DMS 273 (cell line): ENCODE measurements at regions not wholly inside any gene's neighbourhood (a gene's known extent, or its start where the extent isn't known, plus 50 kb on each side); places are given as distances from the start of the nearest gene placed in this dataset.
"Not testable (repeated sequence)": the region's sequence is repeated elsewhere in the genome, so short reads cannot be mapped to it uniquely, and the experiment has no call there.

ENCODE experiments used
- DNase-seq: peaks from one replicate; lab custom pipeline; 2025; ENCODE audit not compliant: unreplicated experiment; lab: John Stamatoyannopoulos, UW

DNA sequence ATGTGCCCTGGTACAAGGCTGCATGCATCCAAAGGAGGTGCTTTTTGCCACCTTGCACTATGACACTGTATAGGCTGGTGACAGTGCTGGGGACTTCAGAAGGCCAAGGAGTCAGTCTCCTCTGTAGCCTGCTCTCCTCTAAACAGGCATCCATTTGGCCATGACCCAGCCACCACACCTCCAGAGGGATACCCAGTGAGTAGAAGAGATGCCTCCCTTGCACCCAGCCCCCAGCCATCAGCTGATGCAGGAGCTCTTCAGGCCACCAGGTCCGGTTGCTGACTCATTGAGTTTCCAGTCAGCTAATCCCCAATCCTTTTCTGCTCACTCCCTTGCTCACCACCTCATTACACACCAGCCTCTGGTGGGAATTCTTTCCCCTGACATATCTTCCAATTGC, 99.8 kb downstream of the PJA1 start:
- peak; percentile 55 for DNase-seq

DNA sequence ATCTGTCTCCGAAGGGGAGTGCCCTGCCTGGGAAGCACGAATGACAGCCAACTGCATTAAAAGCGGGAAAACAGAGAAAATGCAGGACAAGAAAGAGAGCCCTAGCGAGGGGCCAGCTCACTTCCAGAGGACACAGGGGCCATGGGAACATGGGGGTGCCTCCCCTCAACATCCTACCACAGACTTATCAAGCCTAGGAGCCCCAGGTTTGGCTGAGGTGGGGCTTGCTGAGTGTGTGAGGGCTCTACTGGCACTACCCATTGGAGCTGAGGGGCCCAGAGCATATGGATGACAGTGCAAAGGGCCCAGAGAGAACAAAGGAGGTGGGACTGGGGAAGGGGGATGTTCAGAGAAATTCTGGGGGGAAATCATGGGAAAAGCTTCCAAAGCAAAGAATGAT, 101.8 kb downstream of the PJA1 start:
- no peak for DNase-seq

DNA sequence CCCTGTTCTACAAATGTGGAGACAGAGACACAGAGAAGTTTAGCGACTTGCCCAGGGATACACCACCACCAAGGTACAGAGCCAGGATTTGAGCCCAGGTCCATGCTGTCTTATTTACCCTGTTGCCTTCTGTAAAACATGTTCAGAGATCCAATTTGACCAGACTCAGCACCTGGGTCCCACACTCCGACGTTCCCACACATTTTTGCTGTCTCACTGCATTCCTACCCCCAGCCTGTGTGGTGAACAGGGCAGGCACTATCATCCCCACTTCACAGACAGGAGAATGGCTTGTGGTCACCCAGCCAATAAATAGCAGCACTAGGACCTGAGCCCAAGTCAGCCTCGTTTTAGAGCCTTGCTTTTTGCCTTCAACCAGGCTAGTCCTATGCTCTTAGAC, 102.8 kb downstream of the PJA1 start:
- DNase-seq: no peak

DNA sequence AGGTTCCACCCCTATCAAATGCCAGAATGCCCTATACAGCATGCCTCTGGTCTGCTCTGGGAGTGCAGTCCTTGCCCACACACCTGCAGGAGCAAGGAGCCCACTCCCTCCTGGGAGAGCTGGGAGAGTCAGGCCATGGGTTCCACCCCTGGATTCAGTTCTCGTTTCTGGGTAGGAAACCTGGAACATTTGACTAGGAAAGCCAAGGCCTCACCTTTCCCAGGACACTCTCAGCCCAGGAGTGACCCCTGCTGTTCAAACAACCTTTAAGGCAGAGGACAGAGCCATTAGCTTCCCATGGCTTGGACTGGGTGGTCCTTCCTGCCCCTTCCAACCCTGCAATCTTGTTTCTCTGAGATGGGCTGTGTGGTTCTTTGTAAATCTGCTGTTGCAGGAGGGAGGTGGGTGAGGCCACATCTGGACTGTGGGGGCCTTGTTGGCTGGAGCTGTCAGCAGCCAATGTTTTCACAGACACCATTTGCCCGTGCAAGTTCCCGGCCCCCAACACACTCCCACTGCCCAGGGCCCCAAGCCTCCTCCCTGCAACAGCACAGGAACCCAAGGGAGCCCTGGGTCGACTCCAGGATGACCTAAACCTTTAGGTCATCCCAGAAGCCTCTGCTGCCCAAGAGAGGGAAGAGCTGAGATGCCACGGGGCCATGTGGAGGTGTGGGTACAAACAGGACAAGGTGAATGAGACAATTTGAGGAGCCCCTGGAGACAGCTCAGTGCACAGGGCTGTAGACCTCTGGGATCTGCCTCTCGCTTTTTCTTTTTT, 104.4 kb downstream of the PJA1 start:
- peak; percentile 33 for DNase-seq

DNA sequence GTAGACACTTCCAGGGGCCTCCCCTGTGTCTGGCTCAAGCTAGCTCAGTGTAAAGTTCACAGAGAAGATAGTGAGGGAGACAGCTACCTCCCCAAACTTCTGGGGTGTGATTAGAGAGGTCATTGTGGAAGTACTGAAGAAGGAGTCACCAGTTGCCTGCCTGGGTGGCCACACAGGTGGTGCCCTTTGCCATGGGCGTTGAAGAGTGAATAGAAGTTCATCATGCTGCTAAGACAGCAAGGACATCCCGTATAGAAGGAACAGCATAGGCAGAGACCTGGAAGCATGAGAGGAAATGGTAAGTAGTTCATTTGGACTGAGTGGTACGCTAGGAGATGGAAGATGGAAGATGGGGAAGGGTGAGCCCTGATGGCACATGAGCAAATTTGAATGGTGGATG, 110.1 kb downstream of the PJA1 start:
- DNase-seq: no peak

DNA sequence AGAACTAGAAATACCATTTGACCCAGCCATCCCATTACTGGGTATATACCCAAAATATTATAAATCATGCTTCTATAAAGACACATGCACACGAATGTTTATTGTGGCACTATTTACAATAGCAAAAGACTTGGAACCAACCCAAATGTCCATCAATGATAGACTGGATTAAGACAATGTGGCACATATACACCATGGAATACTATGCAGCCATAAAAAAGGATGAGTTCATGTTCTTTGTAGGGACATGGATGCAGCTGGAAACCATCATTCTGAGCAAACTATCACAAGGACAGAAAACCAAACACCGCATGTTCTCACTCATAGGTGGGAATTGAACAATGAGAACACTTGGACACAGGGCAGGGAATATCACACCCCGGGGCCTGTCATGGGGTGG, 110.8 kb downstream of the PJA1 start:
- not testable (repeated sequence) for DNase-seq

DNA sequence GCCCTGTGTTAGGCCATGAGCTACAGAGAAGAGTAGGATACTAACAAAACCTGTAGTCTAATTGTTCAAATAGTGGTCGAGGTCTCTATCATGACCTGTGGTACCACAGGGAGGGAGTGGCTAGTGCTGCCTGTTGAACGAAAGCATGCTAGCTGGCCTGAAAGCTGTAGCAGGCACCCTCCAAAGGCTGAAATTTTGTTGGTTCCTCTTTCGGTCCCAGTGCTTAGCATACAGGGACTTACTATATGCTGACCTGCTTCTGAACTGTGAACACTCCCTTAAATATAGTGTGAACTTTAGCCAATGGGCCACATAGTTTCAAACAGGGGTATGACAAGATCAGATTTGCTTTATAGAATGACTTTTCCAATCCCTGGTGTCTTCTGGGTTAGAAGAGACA, 113.4 kb downstream of the PJA1 start:
- no peak for DNase-seq

DNA sequence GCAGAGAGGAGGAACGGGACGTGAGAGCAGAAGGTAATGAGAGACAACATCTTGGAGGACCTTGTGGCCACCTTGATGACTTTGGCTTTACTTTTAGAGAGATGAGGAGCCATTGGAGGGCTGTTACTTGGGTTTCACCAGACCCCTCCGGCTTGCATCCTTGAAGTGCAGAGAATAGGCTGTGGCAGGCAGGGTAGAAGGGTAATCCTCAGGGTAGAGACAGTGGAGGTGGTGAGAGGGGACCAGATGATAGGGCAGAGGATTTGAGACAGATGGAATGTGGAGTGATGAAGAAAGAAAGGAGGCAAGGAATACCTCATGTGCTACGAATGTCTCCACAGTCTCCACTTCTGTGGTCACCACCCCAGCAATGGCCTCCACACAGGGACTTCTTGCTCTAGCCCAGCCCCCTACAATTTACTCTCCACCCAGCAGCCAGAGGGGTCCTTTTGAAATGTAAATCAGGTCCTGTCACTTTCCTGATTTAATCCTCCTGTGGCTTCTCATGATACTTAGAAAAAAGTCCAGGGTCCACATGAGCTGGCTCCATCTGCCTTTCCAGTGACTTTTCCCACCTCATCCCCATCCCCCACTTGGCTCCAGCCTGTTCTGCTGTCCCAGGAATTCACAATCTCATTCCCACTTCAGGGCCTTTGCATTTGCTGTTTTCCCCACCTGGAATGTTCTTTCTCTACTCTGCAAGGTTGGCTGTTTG, 115.0 kb downstream of the PJA1 start:
- DNase-seq: no peak

DNA sequence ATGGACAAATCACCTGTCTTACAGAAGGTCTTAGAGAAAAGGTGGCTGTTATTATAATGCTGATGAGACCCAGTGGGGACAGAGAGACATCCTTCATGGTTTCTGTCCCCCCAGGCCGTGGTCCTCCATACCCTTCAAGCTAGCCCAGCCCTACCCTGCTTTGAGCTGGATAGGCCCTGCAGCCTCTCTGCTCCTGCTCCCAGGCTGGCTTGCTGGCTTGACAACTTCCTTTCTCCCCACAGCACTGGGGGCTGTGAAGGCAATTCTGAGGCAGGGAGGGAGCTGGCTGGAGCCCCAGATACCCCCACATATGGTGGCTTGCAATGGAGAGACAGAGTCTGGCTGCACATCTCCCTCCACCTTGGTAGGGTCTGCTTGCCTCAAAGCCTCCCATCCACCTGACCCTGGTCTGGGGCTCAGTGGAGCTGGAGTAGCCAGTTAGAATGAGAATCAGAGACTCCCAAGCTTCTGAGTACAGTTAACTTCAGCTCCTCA, 118.2 kb downstream of the PJA1 start:
- DNase-seq: no peak

DNA sequence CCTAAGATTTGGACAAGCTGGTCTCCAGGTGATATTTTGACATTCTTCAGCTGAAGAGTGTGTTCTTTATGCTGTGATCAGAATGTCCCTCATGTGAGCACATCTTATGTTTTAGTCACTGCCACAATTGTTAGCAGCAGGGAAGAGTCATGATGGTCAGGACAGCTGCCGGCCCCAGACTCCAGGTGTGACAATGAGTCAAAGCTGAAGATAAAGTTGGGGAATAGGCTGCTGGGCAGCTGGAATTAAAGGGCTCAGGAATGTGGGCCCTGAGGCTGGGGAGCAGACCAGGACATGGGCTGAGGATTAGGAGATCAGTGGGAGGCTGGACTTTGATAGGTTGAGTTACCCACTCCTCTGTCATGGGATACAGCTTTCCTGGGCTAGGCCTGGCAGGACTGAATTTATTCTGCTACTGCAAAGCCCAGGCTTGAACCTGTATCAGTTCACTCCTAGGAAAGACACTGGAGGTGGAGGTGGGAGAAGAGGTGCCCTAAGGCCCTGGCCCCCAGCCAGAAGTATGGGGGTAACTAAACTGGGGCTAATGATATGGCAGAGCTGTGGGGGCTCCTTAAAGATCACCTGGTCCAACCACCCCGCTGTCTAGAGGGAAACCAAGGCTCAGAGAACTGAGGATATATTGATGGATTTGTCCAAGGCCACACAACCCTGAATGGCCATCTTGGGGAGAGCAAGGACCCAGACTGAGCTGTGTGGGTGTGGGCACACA, 119.5 kb downstream of the PJA1 start:
- no peak for DNase-seq

DNA sequence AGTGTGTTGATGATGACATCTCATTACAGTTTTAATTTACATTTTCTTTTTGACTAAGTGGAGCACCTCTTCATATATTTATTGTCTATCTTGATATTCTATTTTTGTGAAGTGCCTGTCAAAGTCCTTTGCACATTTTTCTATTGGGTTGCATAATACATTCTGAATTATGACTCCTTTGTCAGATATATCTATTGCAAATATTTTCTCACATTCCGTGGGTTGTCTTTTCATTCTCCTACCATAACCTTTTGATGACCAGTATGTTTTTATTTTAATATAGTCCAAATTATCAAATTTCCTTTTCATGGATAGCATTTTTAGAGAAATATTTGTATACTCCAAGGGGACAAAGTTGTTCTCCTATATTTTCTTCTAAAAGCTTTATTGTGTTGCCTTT, 126.4 kb downstream of the PJA1 start:
- no peak for DNase-seq

DNA sequence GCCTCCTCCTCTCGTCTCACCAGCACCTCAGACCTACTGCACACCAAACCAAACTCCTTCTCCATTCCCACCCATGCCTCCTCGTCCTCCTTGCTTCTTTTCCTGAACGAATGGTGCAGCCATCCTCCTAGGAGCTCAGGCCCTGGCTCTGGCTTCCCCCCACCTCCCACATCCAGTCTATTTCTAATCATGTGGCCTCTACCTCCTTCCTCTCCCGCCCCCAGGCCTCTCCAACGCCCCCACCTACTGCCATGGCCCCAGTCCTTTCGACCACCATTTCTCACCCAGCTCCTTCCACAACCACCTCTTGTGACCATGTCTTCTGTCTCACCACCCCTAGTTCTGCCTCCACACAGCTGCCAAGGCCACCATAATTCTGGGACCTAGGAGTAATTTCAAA, 127.1 kb downstream of the PJA1 start:
- DNase-seq: no peak

DNA sequence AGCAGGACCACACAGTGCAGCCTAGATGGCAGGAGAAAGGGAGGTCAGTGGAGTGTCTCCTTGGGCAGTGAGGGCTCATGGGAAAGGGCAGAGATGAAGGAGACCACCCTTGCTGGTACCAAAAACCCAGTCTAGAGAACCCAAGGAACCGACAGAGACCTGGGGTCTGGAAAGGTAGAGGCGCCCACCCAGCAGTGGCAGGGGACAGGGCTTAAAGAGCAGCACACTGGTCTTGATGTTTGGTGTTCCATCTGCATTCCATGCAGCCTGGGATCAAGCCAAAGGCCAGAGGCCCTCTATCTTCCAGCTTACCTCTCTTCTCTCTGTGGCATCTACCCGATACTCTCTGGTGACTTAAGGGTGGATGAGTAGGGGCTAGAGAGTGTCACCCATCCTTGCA, 127.5 kb downstream of the PJA1 start:
- DNase-seq: no peak

DNA sequence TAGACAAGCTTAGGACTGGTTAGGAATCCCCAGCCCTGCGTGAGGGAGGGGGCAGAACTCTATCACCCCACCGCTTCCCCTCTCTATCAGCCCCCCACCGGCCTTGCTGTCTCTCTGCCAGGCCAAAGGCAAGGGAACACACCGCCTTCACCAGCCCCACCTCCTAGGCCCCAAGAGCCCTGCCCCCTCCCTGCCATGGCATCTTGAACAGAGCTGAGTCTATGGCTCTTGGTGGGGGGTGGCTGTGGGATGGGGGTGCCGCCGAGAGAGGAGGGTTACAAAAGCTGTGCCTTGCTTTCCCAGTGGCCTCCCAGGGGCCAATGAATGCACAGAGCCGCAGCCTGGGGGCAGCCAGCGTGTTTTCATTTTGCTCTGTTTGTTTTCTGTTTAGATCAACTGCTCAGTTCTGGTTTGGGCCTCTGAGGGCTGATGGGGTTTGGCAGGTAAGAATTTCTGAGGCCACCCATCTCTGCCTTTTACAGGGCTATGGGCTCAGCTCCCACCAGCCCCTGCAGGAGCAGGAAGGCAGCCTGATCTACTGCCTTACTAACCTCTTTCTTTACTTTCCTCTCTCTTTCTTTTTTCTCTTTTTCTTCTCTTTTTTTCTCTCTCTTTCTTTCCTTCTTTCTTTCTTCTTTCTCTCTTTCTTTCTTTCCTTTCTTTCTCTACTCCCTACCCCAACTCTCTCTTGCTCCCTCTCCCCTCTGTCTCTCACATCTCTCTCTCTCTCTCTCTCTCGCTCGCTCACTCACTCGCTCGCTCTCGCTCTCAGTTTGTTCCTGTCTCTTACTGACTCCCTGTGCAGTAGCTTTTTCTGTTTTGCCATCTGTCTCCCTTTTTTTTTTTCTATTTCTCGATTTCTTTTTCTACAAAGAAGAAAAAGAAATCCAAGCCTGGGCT, 128.3 kb downstream of the PJA1 start:
- no peak for DNase-seq

DNA sequence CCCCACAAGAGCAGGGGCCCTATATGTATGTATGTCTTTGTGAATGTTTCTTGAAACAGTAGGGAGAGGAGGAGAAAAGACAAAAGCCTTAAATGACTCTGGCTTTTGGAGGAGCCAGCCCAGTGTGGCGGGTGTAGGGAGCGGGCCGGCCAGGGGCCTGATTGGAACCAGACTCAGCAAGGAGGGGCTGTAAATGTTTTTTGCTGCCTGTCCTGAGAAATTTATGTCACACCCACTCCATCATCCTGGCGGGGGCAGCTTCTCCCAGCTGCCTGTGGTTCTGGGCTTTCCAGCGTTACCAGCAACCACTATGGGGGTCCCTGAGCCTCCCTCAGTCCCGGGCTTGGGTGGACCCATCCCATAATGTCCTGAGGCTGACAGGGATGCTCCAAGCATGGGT, 130.8 kb downstream of the PJA1 start:
- DNase-seq: no peak

DNA sequence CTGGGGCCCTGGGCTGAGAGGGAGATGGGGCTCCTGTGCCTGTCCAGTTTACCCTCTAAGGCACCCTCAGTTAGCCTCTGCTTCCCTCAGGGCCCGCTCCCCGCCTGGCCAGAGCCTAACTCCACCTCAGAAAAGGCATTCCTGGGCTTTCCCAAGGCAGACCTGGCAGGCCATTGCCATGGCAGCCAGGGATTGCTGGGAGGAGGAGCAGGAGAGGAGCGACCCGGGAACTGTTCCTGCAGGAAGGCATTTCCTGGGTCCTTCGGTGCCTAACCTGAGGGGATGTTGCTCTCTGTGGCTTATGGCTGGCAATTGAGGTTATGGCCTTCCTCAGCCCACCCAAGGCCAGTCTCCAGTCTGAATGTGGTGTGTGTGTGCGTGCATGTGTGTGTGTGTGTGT, 131.3 kb downstream of the PJA1 start:
- no peak for DNase-seq

DNA sequence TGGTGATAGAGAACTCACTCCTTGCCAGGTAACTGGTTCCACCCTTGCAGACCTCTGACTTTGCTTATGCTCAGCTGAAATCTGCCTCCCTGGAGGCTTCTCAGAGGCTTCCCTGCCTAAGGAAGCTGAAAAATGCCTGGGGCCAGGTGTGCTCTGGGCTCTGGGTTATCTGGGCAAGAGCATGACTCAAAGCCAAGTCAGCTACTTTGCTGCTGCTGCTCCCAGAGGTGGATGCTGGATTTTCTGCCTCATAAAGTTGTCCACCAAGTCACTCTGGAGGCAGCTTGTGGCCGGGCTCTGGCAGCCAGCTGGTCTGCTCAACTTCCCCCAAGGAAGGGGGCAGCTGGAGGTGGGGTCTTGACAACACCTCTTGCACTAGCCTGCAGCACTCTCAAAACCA, 132.7 kb downstream of the PJA1 start:
- no peak for DNase-seq

DNA sequence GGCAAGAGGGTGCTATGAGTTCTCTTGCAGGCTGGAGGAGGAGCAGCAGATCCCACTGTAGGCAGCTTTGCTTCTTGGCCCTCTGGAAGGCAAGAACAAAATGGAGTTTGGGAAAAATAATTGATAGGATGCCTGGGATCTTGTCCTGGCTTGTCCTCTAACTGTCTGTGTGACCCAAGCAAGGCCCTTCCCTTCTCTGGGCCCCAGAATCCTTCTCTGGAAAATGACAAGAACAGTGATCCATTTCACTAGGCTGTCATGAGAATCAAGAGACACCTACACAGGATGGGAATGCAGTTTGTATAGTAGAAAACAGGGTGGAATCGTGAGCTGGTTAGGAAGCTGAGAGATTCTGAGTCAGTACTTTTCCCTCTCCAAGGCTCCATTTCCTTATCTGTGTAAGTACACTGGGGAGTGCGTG, 133.3 kb downstream of the PJA1 start:
- no peak for DNase-seq

DNA sequence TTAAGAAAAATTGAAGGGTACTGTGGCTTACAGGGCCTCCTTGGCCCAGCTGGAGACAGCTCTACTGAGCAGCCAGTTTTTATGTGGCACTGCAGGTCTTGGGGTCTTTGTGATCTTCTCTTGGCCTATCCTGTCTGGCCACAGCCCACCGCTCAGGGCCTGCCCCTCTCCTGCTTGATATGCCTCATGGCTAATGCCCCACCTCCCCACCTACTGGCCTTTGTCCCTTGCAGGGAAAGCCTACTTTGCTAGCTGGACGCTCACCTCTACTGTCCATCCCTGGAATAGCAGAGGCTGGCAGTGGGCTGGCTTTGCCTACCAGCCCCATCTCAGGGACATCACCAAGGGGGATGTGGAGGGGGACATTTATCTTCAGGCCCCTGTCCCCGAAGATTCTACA, 134.1 kb downstream of the PJA1 start:
- no peak for DNase-seq

DNA sequence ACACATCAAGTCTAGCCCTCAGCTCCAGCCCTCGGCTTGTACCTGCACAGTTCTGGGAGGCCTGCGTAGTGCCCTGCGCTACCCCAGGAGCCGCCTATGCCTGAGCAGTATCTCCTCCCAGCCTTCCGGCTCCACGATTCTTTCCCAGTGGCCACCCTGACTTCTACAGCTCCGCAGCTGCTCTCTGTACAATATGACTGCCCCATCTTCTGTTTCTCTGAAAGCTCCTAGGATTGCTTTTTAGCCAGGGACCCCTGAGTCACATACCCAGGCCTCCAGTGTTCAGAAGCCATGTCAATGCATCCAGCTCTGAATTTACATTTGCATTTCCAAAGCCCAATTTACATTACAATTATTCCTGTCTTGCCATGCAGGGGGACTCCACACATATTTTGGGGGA, 135.5 kb downstream of the PJA1 start:
- no peak for DNase-seq

DNA sequence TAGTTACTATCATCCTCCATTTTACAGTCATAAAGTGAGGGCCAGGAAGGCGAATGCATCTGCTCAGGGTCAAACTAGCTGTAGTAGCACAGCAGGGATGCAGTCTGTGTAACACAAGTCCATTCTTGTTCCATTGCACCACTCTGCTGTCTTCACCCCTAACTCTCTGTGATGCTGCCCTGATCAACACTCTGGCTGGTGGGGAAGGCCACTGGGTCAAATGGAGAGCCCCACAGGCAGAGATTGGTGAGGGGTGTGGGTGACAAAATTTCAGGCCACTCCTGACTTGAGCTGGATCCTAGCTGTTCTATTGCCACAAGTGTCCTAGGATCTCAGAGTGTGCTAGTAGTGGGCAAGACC, 136.5 kb downstream of the PJA1 start:
- DNase-seq: no peak
